B cell (primary cell): ENCODE measurements at regions not wholly inside any gene's neighbourhood (a gene's known extent, or its start where the extent isn't known, plus 50 kb on each side); places are given as distances from the start of the nearest gene placed in this dataset.

ENCODE experiments used
- ATAC-seq: fragments of 200-7000 bp; cut with Tn5 transposase; one replicate; pipeline ENCODE4 v1.10.0; 2021; ENCODE audit warnings: low read depth, mild to moderate bottlenecking, moderate number of reproducible peaks, moderate library complexity
- CTCF ChIA-PET: fragments of 350-600 bp; sonication (Branson Sonifier 250); formaldehyde crosslinking; loops from one replicate; lab custom pipeline; 2021; ENCODE audit warnings: antibody characterized with exemption, inconsistent platforms; lab: Charles Lee
- POLR2A ChIA-PET: fragments of 350-600 bp; sonication (Branson Sonifier 250); formaldehyde crosslinking; loops from one replicate; lab custom pipeline; 2021; ENCODE audit warnings: antibody characterized with exemption; lab: Charles Lee
- DNase-seq: peaks from one replicate; pipeline ENCODE4 v3.0.0; 2013
- H2AFZ ChIP-seq: 2 replicates; pipeline ENCODE4 v1.6.1; 2012; ENCODE audit warnings: mild to moderate bottlenecking, low read depth, low read length; ENCODE audit not compliant: insufficient read depth, poor library complexity, severe bottlenecking
- H3K27ac ChIP-seq, 2 donors: 1 replicate in 1 of 2; 2 replicates in 1 of 2; pipeline ENCODE4 v1.5.1; 2012 to 2013; ENCODE audit warnings: low read length in 2 of 2, mild to moderate bottlenecking in 2 of 2, moderate library complexity in 1 of 2
- H3K27me3 ChIP-seq, 4 experiments: fragments of 200-600 bp in 1 of 4; sonication (generic) in 1 of 4; replicated peaks in 1 of 4; 1 replicate in 2 of 4; 2 replicates in 2 of 4; pipeline versions ENCODE4 v1.6.1 to v1.7.0; 2013 to 2016; ENCODE audit warnings: low read length in 3 of 4, mild to moderate bottlenecking in 2 of 4, mixed read lengths in 1 of 4, moderate library complexity in 1 of 4; ENCODE audit not compliant: insufficient read depth in 4 of 4, control insufficient read depth in 3 of 4; ENCODE audit errors: control extremely low read depth in 1 of 4
- H3K36me3 ChIP-seq, 2 experiments: replicated peaks in 1 of 2; 1 replicate in 1 of 2; 2 replicates in 1 of 2; pipeline versions ENCODE4 v1.6.1 to v1.7.1; 2013; ENCODE audit warnings: low read length in 1 of 2; ENCODE audit not compliant: insufficient read depth in 2 of 2, control insufficient read depth in 1 of 2; ENCODE audit errors: control extremely low read depth in 1 of 2, extremely low read depth in 1 of 2
- H3K4me1 ChIP-seq, 2 donors: fragments of 200-600 bp in 1 of 2; sonication (generic) in 1 of 2; 1 replicate in 1 of 2; 2 replicates in 1 of 2; pipeline versions ENCODE4 v1.5.1 to v1.6.1; 2013 to 2017; ENCODE audit warnings: low read length in 2 of 2; ENCODE audit not compliant: control insufficient read depth in 2 of 2, insufficient read depth in 2 of 2
- H3K4me2 ChIP-seq: replicated peaks from 2 replicates; pipeline ENCODE3; 2012; ENCODE audit warnings: mild to moderate bottlenecking, low read depth, low read length; ENCODE audit not compliant: poor library complexity, severe bottlenecking
- H3K4me3 ChIP-seq, 5 experiments: fragments of 200-600 bp in 1 of 5; sonication (generic) in 1 of 5; 1 replicate in 3 of 5; 2 replicates in 2 of 5; pipeline versions ENCODE4 v1.5.1 to v1.7.0; 2011 to 2016; ENCODE audit warnings: low read length in 4 of 5, mild to moderate bottlenecking in 4 of 5, low read depth in 2 of 5, control low read depth in 1 of 5, moderate library complexity in 1 of 5; ENCODE audit not compliant: insufficient read depth in 1 of 5; ENCODE audit errors: control extremely low read depth in 1 of 5, extremely low read depth in 1 of 5
- H3K79me2 ChIP-seq: fragments of 200-600 bp; sonication (generic); one replicate; pipeline ENCODE4 v1.6.0; 2016; ENCODE audit warnings: low read length; ENCODE audit not compliant: control insufficient read depth, insufficient read depth
- H3K9ac ChIP-seq: fragments of 200-600 bp; sonication (generic); 2 replicates; pipeline ENCODE4 v1.6.1; 2017; ENCODE audit warnings: mild to moderate bottlenecking, low read length, moderate library complexity
- H3K9me3 ChIP-seq, 3 donors: one replicate each; pipeline versions ENCODE4 v1.6.1 to v1.7.1; 2013; ENCODE audit warnings: low read length in 2 of 3; ENCODE audit not compliant: control insufficient read depth in 2 of 3, insufficient read depth in 1 of 3; ENCODE audit errors: control extremely low read depth in 1 of 3
- H4K20me1 ChIP-seq: 2 replicates; pipeline ENCODE4 v1.6.0; 2012; ENCODE audit warnings: mild to moderate bottlenecking, low read length; ENCODE audit not compliant: insufficient read depth, control insufficient read depth, poor library complexity, severe bottlenecking
- H3K27ac Mint-ChIP-seq: one replicate; pipeline ENCODE4 v1.8.0; 2021; ENCODE audit warnings: mixed read lengths
- H3K27me3 Mint-ChIP-seq: one replicate; pipeline ENCODE4 v1.8.0; 2021; ENCODE audit warnings: mixed read lengths
- H3K4me1 Mint-ChIP-seq: one replicate; pipeline ENCODE4 v1.8.0; 2021; ENCODE audit warnings: mixed read lengths
- H3K4me3 Mint-ChIP-seq: one replicate; pipeline ENCODE4 v1.8.0; 2021; ENCODE audit warnings: mixed read lengths
- H3K9me3 Mint-ChIP-seq: one replicate; pipeline ENCODE4 v1.8.0; 2022; ENCODE audit warnings: mixed read lengths; ENCODE audit not compliant: insufficient read depth
- EZH2 ChIP-seq: IDR thresholded peaks from 2 replicates; pipeline ENCODE4 v1.6.1; 2012; ENCODE audit warnings: borderline replicate concordance, low read depth, mild to moderate bottlenecking, moderate library complexity, low read length; ENCODE audit not compliant: insufficient read depth, poor library complexity, severe bottlenecking
- WGBS: methylation state at CpG from one replicate; pipeline ENCODE4 v1.1.5; 2013; ENCODE audit warnings: missing lambda C conversion rate; ENCODE audit not compliant: insufficient coverage; 5-methylcytosine and 5-hydroxymethylcytosine counted together
- intact Hi-C: fragments of 100-400 bp; cut with micrococcal nuclease; formaldehyde crosslinking; loops from one replicate; pipeline ENCODE4 v1.10.0; 2022
- TF ChIP-seq, protein P1 (sequence below): fragments of 200-600 bp; IDR thresholded peaks from one replicate; pipeline ENCODE4 v1.8.0; 2022; ENCODE audit warnings: antibody characterized with exemption, mild to moderate bottlenecking

- H3K27ac Mint-ChIP-seq: no peak overlapping the region
- no peaks in the 10 kb centered on the region for H3K27me3 ChIP-seq
- no peaks in the 10 kb centered on the region for H3K79me2 ChIP-seq
- no peak for ATAC-seq
- no peak overlapping the region for H3K4me3 ChIP-seq
- peaks cover 0 to 15% (median 0%) of the 10 kb centered on the region in 3 donors for H3K9me3 ChIP-seq
- H3K27ac ChIP-seq: no peak overlapping the region
- H3K9ac ChIP-seq: no peak overlapping the region
- no peaks in the 10 kb centered on the region for H3K36me3 ChIP-seq
- no peaks in the 10 kb centered on the region for H4K20me1 ChIP-seq
- intact Hi-C loops: no loop called here
- H3K4me1 ChIP-seq: no peaks in the 10 kb centered on the region
- no peak overlapping the region for H3K4me2 ChIP-seq
- no peaks in the 10 kb centered on the region for H3K4me1 Mint-ChIP-seq
- ChIA-PET POLR2A (no interaction called here), CTCF (no interaction called here)
- no peak overlapping the region for H2AFZ ChIP-seq
- DNase-seq: no peak
- TF ChIP-seq, protein P1, sequence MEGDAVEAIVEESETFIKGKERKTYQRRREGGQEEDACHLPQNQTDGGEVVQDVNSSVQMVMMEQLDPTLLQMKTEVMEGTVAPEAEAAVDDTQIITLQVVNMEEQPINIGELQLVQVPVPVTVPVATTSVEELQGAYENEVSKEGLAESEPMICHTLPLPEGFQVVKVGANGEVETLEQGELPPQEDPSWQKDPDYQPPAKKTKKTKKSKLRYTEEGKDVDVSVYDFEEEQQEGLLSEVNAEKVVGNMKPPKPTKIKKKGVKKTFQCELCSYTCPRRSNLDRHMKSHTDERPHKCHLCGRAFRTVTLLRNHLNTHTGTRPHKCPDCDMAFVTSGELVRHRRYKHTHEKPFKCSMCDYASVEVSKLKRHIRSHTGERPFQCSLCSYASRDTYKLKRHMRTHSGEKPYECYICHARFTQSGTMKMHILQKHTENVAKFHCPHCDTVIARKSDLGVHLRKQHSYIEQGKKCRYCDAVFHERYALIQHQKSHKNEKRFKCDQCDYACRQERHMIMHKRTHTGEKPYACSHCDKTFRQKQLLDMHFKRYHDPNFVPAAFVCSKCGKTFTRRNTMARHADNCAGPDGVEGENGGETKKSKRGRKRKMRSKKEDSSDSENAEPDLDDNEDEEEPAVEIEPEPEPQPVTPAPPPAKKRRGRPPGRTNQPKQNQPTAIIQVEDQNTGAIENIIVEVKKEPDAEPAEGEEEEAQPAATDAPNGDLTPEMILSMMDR: no peak
- TF ChIP-seq EZH2: no peak
- H3K4me3 Mint-ChIP-seq: no peak overlapping the region
- no CpG with 5 or more reads among the region's 3 CpGs for WGBS
- no peaks in the 10 kb centered on the region for H3K27me3 Mint-ChIP-seq
- peaks cover 2% of the 10 kb centered on the region for H3K9me3 Mint-ChIP-seq
Measured at GRCh38 chr2:78115291-78115690, 593.1 kb upstream of the LRRTM4 start.

- intact Hi-C loops: no loop called here
- Histone ChIP-seq H3K4me3 (no peak overlapping the region), H3K9ac (no peak overlapping the region), H3K27ac (no peak overlapping the region), H2AFZ (no peak overlapping the region), H3K9me3 (peaks cover 0 to 2% (median 0%) of the 10 kb centered on the region in 3 donors), H3K79me2 (no peaks in the 10 kb centered on the region), H3K27me3 (no peaks in the 10 kb centered on the region), H3K36me3 (no peaks in the 10 kb centered on the region), H4K20me1 (no peaks in the 10 kb centered on the region), H3K4me1 (no peaks in the 10 kb centered on the region), H3K4me2 (no peak overlapping the region)
- ChIA-PET POLR2A (no interaction called here), CTCF (no interaction called here)
- no peak overlapping the region for H3K27ac Mint-ChIP-seq
- DNase-seq: no peak
- TF ChIP-seq, protein P1: no peak
- no peak for TF ChIP-seq EZH2
- peaks cover 7% of the 10 kb centered on the region for H3K9me3 Mint-ChIP-seq
- no peak for ATAC-seq
- H3K27me3 Mint-ChIP-seq: no peaks in the 10 kb centered on the region
- WGBS: no CpG with 5 or more reads among the region's 5 CpGs
- H3K4me1 Mint-ChIP-seq: no peaks in the 10 kb centered on the region
- H3K4me3 Mint-ChIP-seq: no peak overlapping the region
Measured at GRCh38 chr2:78118037-78118436, 595.9 kb upstream of the LRRTM4 start.
